ENCODE measurements at regions not wholly inside any gene's neighbourhood (a gene's known extent, or its start where the extent isn't known, plus 50 kb on each side); places are given as distances from the start of the nearest gene placed in this dataset.

GRCh38 chr3:127413871-127414270 is 126.0 kb upstream of the PRR20G start:
- H3K4me3 Mint-ChIP-seq, result no peak overlapping the region
- ATAC-seq (no peak), DNase-seq (ENCODE audit: low spot score) (no peak)
- no peak for TF ChIP-seq SOX15 (CRISPR knock-in tag; IDR thresholded peaks at IDR 0.05)
- TF ChIP-seq, protein P1, sequence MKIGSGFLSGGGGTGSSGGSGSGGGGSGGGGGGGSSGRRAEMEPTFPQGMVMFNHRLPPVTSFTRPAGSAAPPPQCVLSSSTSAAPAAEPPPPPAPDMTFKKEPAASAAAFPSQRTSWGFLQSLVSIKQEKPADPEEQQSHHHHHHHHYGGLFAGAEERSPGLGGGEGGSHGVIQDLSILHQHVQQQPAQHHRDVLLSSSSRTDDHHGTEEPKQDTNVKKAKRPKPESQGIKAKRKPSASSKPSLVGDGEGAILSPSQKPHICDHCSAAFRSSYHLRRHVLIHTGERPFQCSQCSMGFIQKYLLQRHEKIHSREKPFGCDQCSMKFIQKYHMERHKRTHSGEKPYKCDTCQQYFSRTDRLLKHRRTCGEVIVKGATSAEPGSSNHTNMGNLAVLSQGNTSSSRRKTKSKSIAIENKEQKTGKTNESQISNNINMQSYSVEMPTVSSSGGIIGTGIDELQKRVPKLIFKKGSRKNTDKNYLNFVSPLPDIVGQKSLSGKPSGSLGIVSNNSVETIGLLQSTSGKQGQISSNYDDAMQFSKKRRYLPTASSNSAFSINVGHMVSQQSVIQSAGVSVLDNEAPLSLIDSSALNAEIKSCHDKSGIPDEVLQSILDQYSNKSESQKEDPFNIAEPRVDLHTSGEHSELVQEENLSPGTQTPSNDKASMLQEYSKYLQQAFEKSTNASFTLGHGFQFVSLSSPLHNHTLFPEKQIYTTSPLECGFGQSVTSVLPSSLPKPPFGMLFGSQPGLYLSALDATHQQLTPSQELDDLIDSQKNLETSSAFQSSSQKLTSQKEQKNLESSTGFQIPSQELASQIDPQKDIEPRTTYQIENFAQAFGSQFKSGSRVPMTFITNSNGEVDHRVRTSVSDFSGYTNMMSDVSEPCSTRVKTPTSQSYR (CRISPR knock-in tag; IDR thresholded peaks at IDR 0.05), result no peak
- TF ChIP-seq CTCF (IDR thresholded peaks at IDR 0.05), result no peak
- no peak for TF ChIP-seq CREB1 (CRISPR knock-in tag; IDR thresholded peaks at IDR 0.05)
- TF ChIP-seq GRHL2 (CRISPR knock-in tag; IDR thresholded peaks at IDR 0.05; ENCODE audit: insufficient replicate concordance, severe bottlenecking), result no peak
- no peak for TF ChIP-seq AFF4 (CRISPR knock-in tag; IDR thresholded peaks at IDR 0.05; ENCODE audit: borderline replicate concordance)
- no peak for TF ChIP-seq FOXK1 (CRISPR knock-in tag; IDR thresholded peaks at IDR 0.05)
- no peak for TF ChIP-seq HMGA2 (CRISPR knock-in tag; IDR thresholded peaks at IDR 0.05)
- TF ChIP-seq ZNF512 (CRISPR knock-in tag; IDR thresholded peaks at IDR 0.05; ENCODE audit: borderline replicate concordance), result no peak
- no peak for TF ChIP-seq NR2C2 (CRISPR knock-in tag; IDR thresholded peaks at IDR 0.05)
- no peak for TF ChIP-seq ZNF121 (CRISPR knock-in tag; IDR thresholded peaks at IDR 0.05)
- TF ChIP-seq JUN (CRISPR knock-in tag; IDR thresholded peaks at IDR 0.05), result no peak
- TF ChIP-seq ZNF219 (CRISPR knock-in tag; IDR thresholded peaks at IDR 0.05; ENCODE audit: borderline replicate concordance), result no peak
- peaks cover 4% of the 10 kb centered on the region; the same call in 1 of the 2 replicates for H3K27me3 Mint-ChIP-seq (ENCODE audit: low read depth)
- no peak overlapping the region for H3K27ac Mint-ChIP-seq
- H3K9me3 Mint-ChIP-seq, result peaks cover 4% of the 10 kb centered on the region; the same call in 1 of the 2 replicates
- H3K36me3 Mint-ChIP-seq, result no peaks in the 10 kb centered on the region
- peaks cover 33% of the 10 kb centered on the region for H3K4me1 Mint-ChIP-seq
- CTCF ChIA-PET, result interaction anchor here (1.4 to 1.5 kb wide), 2 partner anchors 40 to 42 kb away, joined by 4 to 5 read pairs; no protein-coding TSS in a partner anchor
- POLR2A ChIA-PET, result no interaction called here

GRCh38 chr3:127413318-127413673 is 125.5 kb upstream of the PRR20G start:
- CTCF ChIA-PET, result interaction anchor here (1.4 kb wide), 1 partner anchor 39 kb away, joined by 5 read pairs; no protein-coding TSS in a partner anchor
- no peak overlapping the region for H3K4me3 Mint-ChIP-seq
- POLR2A ChIA-PET, result no interaction called here
- no peak overlapping the region for H3K27ac Mint-ChIP-seq
- ATAC-seq (no peak), DNase-seq (ENCODE audit: low spot score) (no peak)
- peaks cover 27% of the 10 kb centered on the region for H3K4me1 Mint-ChIP-seq
- peaks cover 4% of the 10 kb centered on the region; the same call in 1 of the 2 replicates for H3K9me3 Mint-ChIP-seq
- H3K27me3 Mint-ChIP-seq (ENCODE audit: low read depth), result peaks cover 4% of the 10 kb centered on the region; the same call in 1 of the 2 replicates
- no peaks in the 10 kb centered on the region for H3K36me3 Mint-ChIP-seq
- TF ChIP-seq GABPB1 (CRISPR knock-in tag; IDR thresholded peaks at IDR 0.05) (no peak), NR3C1 (CRISPR knock-in tag; conservative IDR thresholded peaks at IDR 0.05; ENCODE audit: low read depth) (no peak), IRF2 (CRISPR knock-in tag; IDR thresholded peaks at IDR 0.05; ENCODE audit: borderline replicate concordance, low read depth) (no peak), AFF4 (CRISPR knock-in tag; IDR thresholded peaks at IDR 0.05; ENCODE audit: borderline replicate concordance) (no peak), ATF6 (CRISPR knock-in tag; IDR thresholded peaks at IDR 0.05) (no peak), TCF7 (CRISPR knock-in tag; IDR thresholded peaks at IDR 0.05; ENCODE audit: low read depth) (no peak), ZNF263 (CRISPR knock-in tag; IDR thresholded peaks at IDR 0.05; ENCODE audit: low read depth) (no peak)

All from WTC11 (cell line).